Endothelial cell of umbilical vein (primary cell): ENCODE measurements at regions not wholly inside any gene's neighbourhood (a gene's known extent, or its start where the extent isn't known, plus 50 kb on each side); places are given as distances from the start of the nearest gene placed in this dataset.

Experiments used
- EZH2 ChIP-seq: IDR thresholded peaks from 2 replicates; pipeline ENCODE4 v1.6.1; 2012; ENCODE audit warnings: borderline replicate concordance, low read depth, mild to moderate bottlenecking, moderate library complexity, low read length, inconsistent platforms; ENCODE audit not compliant: severe bottlenecking
- FOS ChIP-seq: IDR thresholded peaks from 2 replicates; pipeline ENCODE4 v1.6.1; 2011; ENCODE audit warnings: mild to moderate bottlenecking, low read length, moderate library complexity, borderline replicate concordance; ENCODE audit not compliant: insufficient read depth
- GATA2 ChIP-seq: IDR thresholded peaks from 2 replicates; pipeline ENCODE4 v1.7.0; 2011; ENCODE audit warnings: low read depth, mild to moderate bottlenecking, moderate library complexity, mixed read lengths, low read length; ENCODE audit not compliant: insufficient read length, insufficient read depth
- MYC ChIP-seq: IDR thresholded peaks from one replicate; pipeline ENCODE4 v1.6.1; 2011; ENCODE audit warnings: mild to moderate bottlenecking, low read depth, low read length
- POLR2A ChIP-seq: IDR thresholded peaks from 2 replicates; pipeline ENCODE4 v1.6.1; 2012; ENCODE audit warnings: low read depth, mild to moderate bottlenecking, control low read depth, low read length
- POLR2AphosphoS5 ChIP-seq: IDR thresholded peaks from 2 replicates; pipeline ENCODE4 v1.6.1; 2012; ENCODE audit warnings: low read depth, mild to moderate bottlenecking, control low read depth, low read length, moderate library complexity; ENCODE audit not compliant: insufficient read depth
- TF ChIP-seq, protein P1 (sequence below), 2 donors: IDR thresholded peaks; 1 replicate in 1 of 2; 2 replicates in 1 of 2; pipeline ENCODE4 v1.5.1; 2011; ENCODE audit warnings: low read length in 2 of 2, mild to moderate bottlenecking in 2 of 2, moderate library complexity in 2 of 2, control low read depth in 1 of 2, inconsistent platforms in 1 of 2, low read depth in 1 of 2; ENCODE audit not compliant: insufficient read depth in 1 of 2; ENCODE audit errors: extremely low read depth in 1 of 2
- TF ChIP-seq, protein P2 (sequence below): IDR thresholded peaks from 2 replicates; pipeline ENCODE4 v1.6.1; 2011; ENCODE audit not compliant: insufficient read depth, insufficient read length

DNA sequence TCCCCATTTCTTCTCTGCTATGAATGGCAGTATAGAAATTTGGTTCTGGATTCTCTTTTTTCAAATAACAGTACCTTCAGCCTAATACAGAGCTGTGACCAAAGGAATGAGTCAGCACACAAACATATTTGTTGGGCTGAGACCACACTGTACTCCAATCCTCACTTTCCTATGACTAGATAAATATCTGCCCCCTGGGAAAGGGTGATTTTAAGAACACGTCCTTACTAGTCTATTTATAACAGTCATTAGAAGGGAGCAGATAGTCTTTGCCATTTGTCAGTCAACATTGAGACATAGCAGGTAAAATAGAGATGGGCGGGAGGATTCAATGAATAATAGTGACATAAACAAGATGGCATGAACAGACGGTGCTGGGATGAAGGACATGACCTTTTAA, 461.3 kb downstream of the MCTP2 start:
- TF ChIP-seq, protein P1, sequence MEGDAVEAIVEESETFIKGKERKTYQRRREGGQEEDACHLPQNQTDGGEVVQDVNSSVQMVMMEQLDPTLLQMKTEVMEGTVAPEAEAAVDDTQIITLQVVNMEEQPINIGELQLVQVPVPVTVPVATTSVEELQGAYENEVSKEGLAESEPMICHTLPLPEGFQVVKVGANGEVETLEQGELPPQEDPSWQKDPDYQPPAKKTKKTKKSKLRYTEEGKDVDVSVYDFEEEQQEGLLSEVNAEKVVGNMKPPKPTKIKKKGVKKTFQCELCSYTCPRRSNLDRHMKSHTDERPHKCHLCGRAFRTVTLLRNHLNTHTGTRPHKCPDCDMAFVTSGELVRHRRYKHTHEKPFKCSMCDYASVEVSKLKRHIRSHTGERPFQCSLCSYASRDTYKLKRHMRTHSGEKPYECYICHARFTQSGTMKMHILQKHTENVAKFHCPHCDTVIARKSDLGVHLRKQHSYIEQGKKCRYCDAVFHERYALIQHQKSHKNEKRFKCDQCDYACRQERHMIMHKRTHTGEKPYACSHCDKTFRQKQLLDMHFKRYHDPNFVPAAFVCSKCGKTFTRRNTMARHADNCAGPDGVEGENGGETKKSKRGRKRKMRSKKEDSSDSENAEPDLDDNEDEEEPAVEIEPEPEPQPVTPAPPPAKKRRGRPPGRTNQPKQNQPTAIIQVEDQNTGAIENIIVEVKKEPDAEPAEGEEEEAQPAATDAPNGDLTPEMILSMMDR (IDR thresholded peaks at IDR 0.05; ENCODE audit: extremely low read depth in 1 of 2, insufficient read depth in 1 of 2, low read depth in 1 of 2, low read length in 2 of 2): no peak
- TF ChIP-seq POLR2A: no peak
- TF ChIP-seq POLR2AphosphoS5: no peak
- no peak for TF ChIP-seq EZH2
- peak; percentile 31 for TF ChIP-seq FOS
- TF ChIP-seq, protein P2, sequence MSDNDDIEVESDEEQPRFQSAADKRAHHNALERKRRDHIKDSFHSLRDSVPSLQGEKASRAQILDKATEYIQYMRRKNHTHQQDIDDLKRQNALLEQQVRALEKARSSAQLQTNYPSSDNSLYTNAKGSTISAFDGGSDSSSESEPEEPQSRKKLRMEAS: no peak
- peak; percentile 38 for TF ChIP-seq GATA2
- no peak for TF ChIP-seq MYC
